Epidermal melanocyte (primary cell): ENCODE measurements at regions not wholly inside any gene's neighbourhood (a gene's known extent, or its start where the extent isn't known, plus 50 kb on each side); places are given as distances from the start of the nearest gene placed in this dataset.

Experiments used
- DNase-seq: peaks from one replicate; pipeline ENCODE4 v3.0.0; 2011; ENCODE audit warnings: low spot score; ENCODE audit not compliant: insufficient read length

- DNase-seq = no peak
Measured at GRCh38 chr12:92196368-92196767, 50.7 kb upstream of the BTG1 start.
